ENCODE measurements at regions not wholly inside any gene's neighbourhood (a gene's known extent, or its start where the extent isn't known, plus 50 kb on each side); places are given as distances from the start of the nearest gene placed in this dataset.

- TF ChIP-seq CTCF (IDR thresholded peaks at IDR 0.05) (no peak), POLR2A (IDR thresholded peaks at IDR 0.05) (no peak)
Measured at GRCh38 chr7:109178342-109178741, 608.7 kb downstream of the DNAJB9 start.

All from lower leg skin (tissue), 3 donors.